ENCODE measurements at regions not wholly inside any gene's neighbourhood (a gene's known extent, or its start where the extent isn't known, plus 50 kb on each side); places are given as distances from the start of the nearest gene placed in this dataset.
"Not testable (repeated sequence)": the region's sequence is repeated elsewhere in the genome, so short reads cannot be mapped to it uniquely, and the experiment has no call there.

DNA sequence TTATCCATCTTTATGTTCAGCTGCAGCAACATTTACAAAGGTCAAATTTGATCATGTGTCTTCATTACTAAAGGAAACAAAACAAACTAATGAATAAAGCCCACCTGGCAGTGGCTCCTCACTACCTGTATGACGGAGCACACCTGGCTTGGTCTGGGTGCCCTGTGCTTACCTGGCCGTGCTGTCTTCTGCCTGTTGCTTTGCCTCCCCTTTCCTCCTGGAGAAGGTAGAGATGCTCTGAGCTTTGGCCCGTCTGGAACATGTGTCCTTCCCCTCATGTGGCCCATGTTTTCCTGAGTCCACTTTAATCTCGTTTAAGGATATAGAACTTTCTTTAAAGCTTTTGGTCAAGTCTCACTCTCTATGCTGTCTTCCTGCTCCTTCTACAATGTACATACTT, 1388.8 kb upstream of the DEFB115 start:
- not testable (repeated sequence) for H3K36me3 ChIP-seq; H3K27ac ChIP-seq; DNase-seq; H3K27me3 ChIP-seq (ENCODE audit: insufficient read depth, low read depth, severe bottlenecking); H3K4me3 ChIP-seq (ENCODE audit: low read depth, low read length); H3K9me3 ChIP-seq (ENCODE audit: severe bottlenecking)

DNA sequence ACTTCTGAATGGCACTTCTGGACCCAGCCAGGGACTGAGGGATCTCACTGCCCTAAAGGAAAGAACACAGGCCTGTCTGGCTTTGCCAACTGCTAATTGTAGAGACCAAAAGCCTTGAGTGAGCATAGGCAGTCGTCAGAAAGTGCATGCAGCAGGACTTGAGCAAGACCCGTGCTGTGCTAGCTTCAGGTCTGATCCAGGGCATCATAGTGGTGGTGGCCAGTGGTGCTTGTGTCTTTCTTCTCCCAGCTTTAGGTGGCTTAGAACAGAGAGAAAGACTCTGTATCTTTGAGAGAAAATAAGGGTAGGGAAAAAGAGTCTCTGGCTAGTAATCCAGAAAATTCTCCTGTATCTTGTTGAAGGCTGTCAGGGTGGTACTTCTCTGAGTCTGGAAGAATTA, 1385.6 kb upstream of the DEFB115 start:
- not testable (repeated sequence) for H3K27ac ChIP-seq; H3K36me3 ChIP-seq; DNase-seq; H3K9me3 ChIP-seq (ENCODE audit: severe bottlenecking); H3K4me3 ChIP-seq (ENCODE audit: low read depth, low read length); H3K27me3 ChIP-seq (ENCODE audit: insufficient read depth, low read depth, severe bottlenecking)

DNA sequence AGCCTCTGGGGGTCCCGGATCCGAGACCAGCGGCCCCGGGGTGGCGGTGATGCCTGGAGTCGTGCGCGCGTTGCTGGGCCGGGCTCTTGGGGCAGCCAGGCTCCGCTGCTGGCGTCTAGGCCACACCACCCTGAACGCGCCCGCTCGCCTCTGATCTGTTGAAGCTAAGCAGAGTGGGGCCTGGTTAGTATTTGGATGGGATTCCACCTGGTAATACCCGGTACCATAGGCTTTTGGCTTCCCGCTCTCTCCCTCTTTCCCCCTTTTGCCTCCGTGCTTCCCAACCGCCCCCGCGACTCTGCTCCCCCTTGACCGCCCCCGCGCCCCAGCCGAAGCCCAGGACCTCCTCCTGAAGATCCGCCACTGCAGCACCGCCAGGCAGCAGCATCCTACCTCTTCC, 1383.5 kb upstream of the DEFB115 start:
- peak; percentile 63 for DNase-seq

DNA sequence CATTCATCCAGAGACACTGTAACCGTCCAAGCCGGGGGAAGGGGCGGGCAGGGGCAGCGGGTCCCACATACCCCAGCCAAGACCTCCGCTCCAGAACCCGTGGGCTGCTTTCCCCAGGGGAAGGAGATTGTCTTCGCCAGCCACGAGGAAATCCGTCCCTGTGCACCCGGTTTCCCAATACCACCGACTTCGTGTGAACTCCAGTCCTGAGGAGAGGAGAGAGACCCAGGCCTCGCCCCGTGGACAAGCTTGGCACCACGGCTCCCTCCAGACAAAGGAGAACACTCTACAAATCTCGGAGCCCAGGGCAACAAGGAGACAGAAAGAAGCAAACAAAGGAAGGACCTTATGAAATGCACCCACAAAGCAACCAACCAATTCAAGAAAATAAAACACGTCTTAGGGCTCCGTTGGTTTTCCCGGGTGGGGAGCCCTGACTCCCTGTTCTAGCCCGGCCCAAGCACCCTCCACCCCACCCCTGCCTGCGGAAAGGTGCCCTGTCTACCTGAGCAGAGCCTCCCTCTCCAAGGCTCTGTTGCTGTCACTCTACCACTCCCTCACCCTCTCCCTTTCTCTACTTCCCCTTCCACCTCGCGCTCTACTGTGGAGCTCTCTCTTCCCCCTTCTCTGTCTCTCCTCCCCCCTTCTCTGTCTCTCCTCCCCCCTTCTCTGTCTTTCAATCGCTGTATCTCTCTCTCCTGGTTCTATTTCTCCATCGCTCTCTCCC, 1382.8 kb upstream of the DEFB115 start:
- H3K36me3 ChIP-seq: no peaks in the 10 kb centered on the region
- H3K27ac ChIP-seq: no peak overlapping the region
- no peak overlapping the region for H3K4me3 ChIP-seq (ENCODE audit: low read depth, low read length)
- peaks cover 3% of the 10 kb centered on the region for H3K9me3 ChIP-seq (ENCODE audit: severe bottlenecking)
- H3K27me3 ChIP-seq (ENCODE audit: insufficient read depth, low read depth, severe bottlenecking): peaks cover 4% of the 10 kb centered on the region
- DNase-seq: no peak
- TF ChIP-seq CTCF (IDR thresholded peaks at IDR 0.05; ENCODE audit: low read depth, low read length): no peak

More for the DNA sequence above, 1383.5 kb upstream of the DEFB115 start:
- H3K4me3 ChIP-seq (ENCODE audit: low read depth, low read length): peak overlapping the region; percentile 38
- H3K27ac ChIP-seq: no peak overlapping the region
- no peak for TF ChIP-seq CTCF (IDR thresholded peaks at IDR 0.05; ENCODE audit: low read depth, low read length)
- H3K27me3 ChIP-seq (ENCODE audit: insufficient read depth, low read depth, severe bottlenecking): peaks cover 8% of the 10 kb centered on the region
- H3K36me3 ChIP-seq: no peaks in the 10 kb centered on the region
- H3K9me3 ChIP-seq (ENCODE audit: severe bottlenecking): peaks cover under 1% of the 10 kb centered on the region

DNA sequence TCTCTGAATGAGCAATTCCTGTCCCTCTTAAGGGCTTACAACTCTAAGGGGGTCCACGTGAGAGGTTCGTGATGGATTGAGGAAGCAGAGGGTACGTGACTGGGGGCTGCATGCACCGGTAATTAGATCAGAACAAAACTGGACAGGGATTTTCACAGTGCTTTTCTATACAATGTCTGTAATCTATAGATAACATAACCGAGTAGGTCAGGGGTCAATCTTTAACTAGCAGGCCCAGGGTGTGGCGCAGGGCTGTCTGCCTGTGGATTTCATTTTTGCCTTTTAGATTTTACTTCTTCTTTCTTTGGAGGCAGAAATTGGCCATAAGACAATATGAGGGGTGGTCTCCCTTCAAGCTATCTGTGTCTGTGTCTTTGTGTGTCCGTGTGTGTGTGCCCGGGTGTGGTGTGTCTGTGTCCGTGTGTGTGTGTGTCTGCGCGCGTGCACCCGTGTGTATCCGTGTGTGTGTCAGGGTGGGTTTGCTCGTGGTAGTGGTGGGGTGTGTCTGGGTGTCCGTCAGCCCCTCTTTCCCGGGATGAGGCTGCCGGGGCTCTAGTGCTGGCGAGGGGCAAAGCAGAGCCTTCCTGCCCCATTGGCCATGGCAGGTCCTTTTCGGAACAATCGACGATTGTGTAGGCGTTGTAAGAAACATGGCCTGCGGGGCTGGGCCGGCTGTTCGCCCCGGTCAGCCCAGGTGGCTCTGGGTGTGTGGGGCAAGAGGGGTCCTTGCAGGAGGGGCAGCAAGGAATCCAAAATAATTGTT, 1382.0 kb upstream of the DEFB115 start:
- not testable (repeated sequence) for H3K36me3 ChIP-seq; DNase-seq; H3K9me3 ChIP-seq (ENCODE audit: severe bottlenecking)

GRCh38 chr20:29876084-29876910, 1381.2 kb upstream of the DEFB115 start:
- not testable (repeated sequence) for H3K4me3 ChIP-seq (ENCODE audit: low read depth, low read length); H3K27me3 ChIP-seq (ENCODE audit: insufficient read depth, low read depth, severe bottlenecking); H3K9me3 ChIP-seq (ENCODE audit: severe bottlenecking); DNase-seq; H3K36me3 ChIP-seq; H3K27ac ChIP-seq

More for the DNA sequence above, 1382.0 kb upstream of the DEFB115 start:
- not testable (repeated sequence) for H3K27me3 ChIP-seq (ENCODE audit: insufficient read depth, low read depth, severe bottlenecking); H3K4me3 ChIP-seq (ENCODE audit: low read depth, low read length); H3K27ac ChIP-seq

GRCh38 chr20:29876911-29877285, 1380.6 kb upstream of the DEFB115 start:
- Histone ChIP-seq H3K27me3 (ENCODE audit: insufficient read depth, low read depth, severe bottlenecking) (peaks cover 4% of the 10 kb centered on the region), H3K36me3 (no peaks in the 10 kb centered on the region), H3K27ac (no peak overlapping the region), H3K9me3 (ENCODE audit: severe bottlenecking) (peaks cover 3% of the 10 kb centered on the region), H3K4me3 (ENCODE audit: low read depth, low read length) (no peak overlapping the region)
- no peak for TF ChIP-seq CTCF (IDR thresholded peaks at IDR 0.05; ENCODE audit: low read depth, low read length)
- no peak for DNase-seq

DNA sequence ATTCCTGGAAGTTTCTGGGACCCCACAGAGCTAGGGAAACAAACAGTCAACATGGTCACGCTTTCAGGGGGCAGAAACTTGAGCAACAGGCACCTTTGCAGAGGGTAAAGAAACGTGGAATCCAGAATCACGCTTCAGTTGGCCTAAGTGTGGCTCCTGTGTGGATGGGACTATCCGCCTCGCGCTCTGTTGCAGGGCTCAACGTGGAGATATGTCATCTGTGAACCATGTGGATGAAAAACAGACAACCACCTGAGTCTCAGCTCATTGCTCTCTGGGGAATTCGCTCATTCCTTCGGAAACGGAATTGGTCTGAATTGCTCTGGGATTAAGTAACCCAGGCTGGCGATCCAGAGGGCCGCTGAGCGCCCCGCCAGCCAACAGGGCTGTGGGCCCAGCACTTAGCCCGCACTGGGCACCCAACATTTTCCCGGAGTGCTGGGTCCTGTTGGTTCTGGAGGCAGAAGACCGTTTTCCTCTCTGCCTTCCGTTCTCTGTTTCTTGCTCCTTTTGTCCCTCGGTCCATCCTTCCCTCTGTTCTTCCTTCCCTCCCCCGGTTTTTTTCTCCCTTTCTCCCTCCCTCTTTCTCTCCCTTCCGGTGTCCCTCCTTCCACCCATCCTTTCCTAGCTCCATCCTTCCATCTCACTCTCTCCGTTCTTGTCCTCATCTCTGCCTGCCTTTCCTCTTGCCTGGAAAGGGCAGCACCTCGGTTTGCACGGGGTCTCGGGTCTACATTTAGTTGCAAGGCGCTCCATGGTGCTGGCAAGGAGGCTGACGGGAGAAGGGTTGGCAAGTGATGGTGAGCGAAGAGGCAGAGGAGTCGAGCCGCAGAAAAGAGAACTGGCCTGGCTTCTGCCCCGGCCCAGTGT, 1379.8 kb upstream of the DEFB115 start:
- not testable (repeated sequence) for H3K9me3 ChIP-seq (ENCODE audit: severe bottlenecking); H3K27me3 ChIP-seq (ENCODE audit: insufficient read depth, low read depth, severe bottlenecking); H3K36me3 ChIP-seq; DNase-seq; H3K27ac ChIP-seq
- peak overlapping the region; percentile 36 for H3K4me3 ChIP-seq (ENCODE audit: low read depth, low read length)

Data from WERI-Rb-1 (cell line).